Activated CD8-positive, alpha-beta memory T cell treated with anti-CD3 and anti-CD28 coated beads, Interleukin-2, amount 50 U/mL, for 4 hours (primary cell): ENCODE measurements at regions not wholly inside any gene's neighbourhood (a gene's known extent, or its start where the extent isn't known, plus 50 kb on each side); places are given as distances from the start of the nearest gene placed in this dataset.
"Not testable (repeated sequence)": the region's sequence is repeated elsewhere in the genome, so short reads cannot be mapped to it uniquely, and the experiment has no call there.

Experiments used
- DNase-seq: peaks from one replicate; pipeline ENCODE4 v3.0.0-alpha.2; 2020

GRCh38 chr15:89031637-89032285, 56.5 kb upstream of the ABHD2 start:
- DNase-seq: not testable (repeated sequence)

DNA sequence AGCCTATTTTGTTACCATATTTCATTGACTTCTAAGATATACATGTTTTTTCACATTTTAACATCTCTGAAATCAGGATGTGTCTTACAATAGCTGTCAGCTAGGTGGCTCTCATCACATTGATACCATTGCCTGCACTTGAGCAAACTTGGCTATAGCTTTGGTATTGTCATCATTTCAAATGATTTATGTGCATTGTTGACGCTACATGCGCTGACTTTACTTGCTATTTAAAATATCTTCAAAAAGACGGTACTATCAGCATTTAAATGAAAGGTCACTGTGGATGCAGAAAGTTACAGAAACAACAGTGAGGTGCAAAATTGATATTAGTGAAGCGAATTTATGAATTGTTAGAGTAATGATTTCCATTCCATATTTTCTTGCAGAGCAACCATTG, 54.0 kb upstream of the ABHD2 start:
- no peak for DNase-seq

DNA sequence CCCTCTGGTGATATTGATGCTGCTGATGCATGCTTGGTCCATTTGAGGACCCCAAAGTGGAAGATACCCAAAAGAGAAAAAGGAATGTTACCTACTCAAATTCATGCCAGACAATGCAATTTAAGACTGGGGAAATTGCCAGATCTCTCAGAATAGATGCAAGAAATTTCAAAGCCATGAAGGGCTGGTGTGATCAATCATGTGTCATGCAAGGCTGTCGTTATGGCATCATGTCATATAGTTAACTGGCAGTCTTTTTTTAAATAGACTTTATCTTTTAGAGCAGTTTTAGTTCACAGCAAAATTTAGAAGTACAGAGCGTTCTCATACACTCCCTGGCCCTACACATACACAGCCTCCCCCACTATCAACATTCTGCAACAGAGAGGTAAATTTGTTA, 53.1 kb upstream of the ABHD2 start:
- DNase-seq: no peak

GRCh38 chr15:89035658-89036057, 52.6 kb upstream of the ABHD2 start:
- no peak for DNase-seq

DNA sequence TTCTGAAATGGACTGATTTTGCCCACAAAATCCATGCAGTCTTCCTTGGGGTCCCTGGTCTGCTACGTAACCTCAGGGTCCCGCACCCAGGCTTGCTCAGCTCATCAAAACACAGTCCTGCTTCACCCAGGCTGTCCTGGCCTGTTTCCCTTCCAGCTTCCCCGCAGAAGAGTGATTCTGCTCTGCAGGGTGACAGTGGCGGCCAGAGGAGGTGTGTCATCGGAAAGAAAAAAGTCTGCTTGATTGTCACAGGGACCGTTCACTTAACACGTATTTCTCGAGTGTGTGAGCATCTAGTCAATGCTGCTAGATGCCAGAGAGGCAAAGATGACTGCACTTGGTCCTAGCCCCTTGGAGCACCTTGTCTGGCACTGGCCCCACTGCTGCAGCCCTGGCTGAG, 50.1 kb upstream of the ABHD2 start:
- DNase-seq: no peak
